Body of pancreas (tissue), 4 donors: ENCODE measurements at regions not wholly inside any gene's neighbourhood (a gene's known extent, or its start where the extent isn't known, plus 50 kb on each side); places are given as distances from the start of the nearest gene placed in this dataset.
A peak's percentile ranks its signal among the peaks of the same experiment; 100 is the strongest.

Experiments used
- ATAC-seq: fragments of 150-250 bp; one replicate; pipeline ENCODE4 v1.9.1; 2016
- DNase-seq, 4 donors: peaks; one replicate each; pipeline ENCODE4 v3.0.0-alpha.2; 2019
- H3K27ac ChIP-seq, 4 donors: fragments of 200-600 bp; sonication (generic); 1 replicate in 3 of 4; 2 replicates in 1 of 4; pipeline versions ENCODE4 v1.5.1 to v1.6.1; 2016 to 2019; ENCODE audit warnings: mild to moderate bottlenecking in 1 of 4, mixed read lengths in 1 of 4, moderate library complexity in 1 of 4
- H3K27me3 ChIP-seq, 2 donors: fragments of 200-600 bp; sonication (generic); one replicate each; pipeline ENCODE4 v1.6.0; 2016; ENCODE audit warnings: mild to moderate bottlenecking in 1 of 2
- H3K36me3 ChIP-seq, 2 donors: fragments of 200-600 bp; sonication (generic); replicated peaks in 1 of 2; 2 replicates each; pipeline ENCODE4 v1.5.1; 2016; ENCODE audit warnings: low read depth in 2 of 2; ENCODE audit not compliant: insufficient read depth in 1 of 2
- H3K4me1 ChIP-seq: fragments of 200-600 bp; sonication (generic); one replicate; pipeline ENCODE4 v1.6.0; 2016
- H3K4me3 ChIP-seq, 2 donors: fragments of 200-600 bp; sonication (generic); 1 replicate in 1 of 2; 2 replicates in 1 of 2; pipeline ENCODE4 v1.5.1; 2016 to 2019
- H3K9me3 ChIP-seq, 3 donors: fragments of 200-600 bp; sonication (generic); 1 replicate in 2 of 3; 2 replicates in 1 of 3; pipeline ENCODE4 v1.5.1; 2016
- CTCF ChIP-seq, 7 experiments: fragments of 450-650 bp in 4 of 7; fragments of 200-600 bp in 3 of 7; sonication (generic) in 3 of 7; IDR thresholded peaks; one replicate each; pipeline ENCODE4 v1.5.1; 2016 to 2019; ENCODE audit warnings: antibody characterized with exemption in 7 of 7
- POLR2A ChIP-seq, 3 donors: fragments of 450-650 bp; IDR thresholded peaks; one replicate each; pipeline ENCODE4 v1.6.1; 2016; ENCODE audit warnings: antibody characterized with exemption in 3 of 3, mild to moderate bottlenecking in 2 of 3
- WGBS, 2 donors: methylation state at CpG; one replicate each; pipeline ENCODE4 v1.1.5; 2017; 5-methylcytosine and 5-hydroxymethylcytosine counted together
- intact Hi-C: fragments of 100-400 bp; cut with DNase I; formaldehyde crosslinking; loops from one replicate; pipeline ENCODE4 v1.15.1; 2023

DNA sequence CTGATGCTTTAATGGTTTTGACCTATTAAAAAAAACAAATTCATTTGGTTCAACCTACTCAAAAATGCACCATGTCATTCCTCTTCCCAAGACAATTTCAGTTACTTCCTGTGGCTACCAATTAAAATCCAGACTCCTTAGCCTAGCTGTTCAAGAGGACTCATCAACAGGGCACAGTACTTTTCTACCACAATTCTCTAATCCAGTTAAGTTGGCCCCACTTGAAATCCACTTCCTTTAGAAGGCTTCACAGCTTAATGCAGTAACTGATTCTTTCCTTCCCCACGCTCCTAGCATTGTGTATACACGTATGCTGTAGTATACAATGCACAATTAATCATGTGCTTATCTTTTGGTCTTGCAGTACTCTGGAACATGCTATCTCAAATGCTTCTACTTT, 129.8 kb downstream of the UGT8 start:
- intact Hi-C loops: no loop called here
- ATAC-seq: no peak
- WGBS, 2 donors: 3% methylated on average over 2 of the region's 2 CpGs

DNA sequence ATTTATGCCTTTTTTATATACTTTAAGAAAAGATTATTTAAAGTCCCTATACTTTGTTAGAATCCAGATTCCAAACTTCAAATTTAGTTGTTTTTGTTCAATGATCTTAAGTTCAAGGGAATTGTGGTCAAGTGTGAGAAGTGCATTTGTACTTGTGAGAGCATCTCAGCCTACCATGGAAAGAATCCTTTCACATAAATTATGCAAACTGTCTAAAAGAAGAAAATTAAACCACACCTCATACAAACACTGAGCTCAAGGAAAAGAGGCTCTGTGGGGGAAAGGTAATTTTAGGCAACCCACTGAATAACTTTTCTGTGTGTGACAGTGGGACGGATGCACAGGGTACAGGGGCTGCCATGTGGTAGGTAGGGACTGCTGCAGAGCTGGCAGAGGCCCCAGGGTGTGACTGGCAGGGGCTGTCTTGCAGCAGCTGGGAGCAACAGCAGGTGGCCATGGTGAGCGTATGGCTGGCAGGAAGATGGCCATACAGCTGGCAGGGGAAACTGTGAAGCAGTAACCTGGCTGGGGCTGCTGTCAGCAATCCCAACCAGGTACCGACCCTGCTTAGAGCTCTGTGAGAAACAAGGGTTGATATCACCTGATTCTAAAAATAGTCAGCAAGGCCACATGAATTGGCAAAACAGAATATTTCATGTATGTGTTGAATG, 130.6 kb downstream of the UGT8 start:
- Histone ChIP-seq H3K4me1 (peaks cover 8% of the 10 kb centered on the region), H3K4me3 (no peak overlapping the region), H3K27me3 (no peaks in the 10 kb centered on the region), H3K27ac (no peak overlapping the region), H3K36me3 (no peaks in the 10 kb centered on the region), H3K9me3 (no peaks in the 10 kb centered on the region)
- 29% methylated on average over 3 of the region's 3 CpGs for WGBS, 2 donors
- intact Hi-C loops: no loop called here
- DNase-seq (peak in 3 of 4 donors; percentile 5 to 55 (median 40)), ATAC-seq (peak; percentile 50)
- TF ChIP-seq CTCF (IDR thresholded peaks at IDR 0.05) (no peak), POLR2A (IDR thresholded peaks at IDR 0.05) (no peak)

More for the DNA sequence above, 129.8 kb downstream of the UGT8 start:
- Histone ChIP-seq H3K27ac (no peak overlapping the region), H3K27me3 (no peaks in the 10 kb centered on the region), H3K36me3 (no peaks in the 10 kb centered on the region), H3K9me3 (no peaks in the 10 kb centered on the region), H3K4me3 (no peak overlapping the region), H3K4me1 (peaks cover 8% of the 10 kb centered on the region)
- DNase-seq: no peak
- no peak for TF ChIP-seq CTCF (IDR thresholded peaks at IDR 0.05)
- TF ChIP-seq POLR2A (IDR thresholded peaks at IDR 0.05): no peak

GRCh38 chr4:114734594-114734993, 136.0 kb downstream of the UGT8 start:
- TF ChIP-seq CTCF (IDR thresholded peaks at IDR 0.05): no peak
- no peak for TF ChIP-seq POLR2A (IDR thresholded peaks at IDR 0.05)
- Histone ChIP-seq H3K4me1 (peaks cover 1% of the 10 kb centered on the region), H3K4me3 (no peak overlapping the region), H3K27ac (no peak overlapping the region), H3K27me3 (no peaks in the 10 kb centered on the region), H3K9me3 (no peaks in the 10 kb centered on the region), H3K36me3 (no peaks in the 10 kb centered on the region)
- intact Hi-C loops: no loop called here
- DNase-seq: no peak
- no peak for ATAC-seq
- 15 to 63% methylated on average over 1 of the region's 1 CpG for WGBS, 2 donors

DNA sequence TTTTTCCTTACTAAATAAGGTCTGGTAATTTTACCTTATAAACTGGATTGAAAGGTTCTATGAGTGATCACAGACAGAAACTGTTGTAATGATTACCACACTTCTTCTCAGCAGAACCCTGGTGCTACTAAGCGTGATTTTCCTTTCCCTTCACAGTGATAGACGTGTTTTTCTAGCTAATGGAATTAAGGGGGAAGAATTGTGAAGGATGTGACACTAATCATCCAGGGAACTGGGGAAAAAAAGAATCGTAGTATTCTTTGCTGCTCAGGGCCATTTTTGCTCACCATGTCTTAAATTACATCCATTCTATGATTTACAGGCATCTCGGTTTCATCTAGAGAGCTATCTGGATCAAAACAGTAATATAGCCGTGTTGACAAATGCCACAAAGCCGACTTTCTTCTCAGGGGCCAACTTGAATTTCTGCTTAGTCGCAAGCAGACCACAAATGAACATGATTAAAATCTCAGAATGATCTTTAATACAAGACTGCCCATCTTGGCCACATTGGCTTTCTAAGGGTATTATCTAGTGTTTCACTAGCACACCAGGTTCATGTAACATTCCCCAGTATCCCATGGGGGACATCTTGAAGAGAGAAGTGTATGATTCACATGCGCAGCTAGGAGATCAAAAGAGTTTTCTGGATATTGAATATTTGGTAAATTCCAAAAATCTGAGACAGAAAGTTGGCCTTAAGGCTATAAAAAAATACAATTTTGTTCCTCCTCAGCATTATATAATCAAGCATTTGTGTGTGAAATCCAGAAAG, 154.0 kb downstream of the UGT8 start:
- Histone ChIP-seq H3K27me3 (no peaks in the 10 kb centered on the region), H3K27ac (no peak overlapping the region), H3K4me1 (no peaks in the 10 kb centered on the region), H3K36me3 (no peaks in the 10 kb centered on the region), H3K9me3 (no peaks in the 10 kb centered on the region), H3K4me3 (no peak overlapping the region)
- intact Hi-C loops: no loop called here
- TF ChIP-seq CTCF (IDR thresholded peaks at IDR 0.05) (no peak), POLR2A (IDR thresholded peaks at IDR 0.05) (no peak)
- 67 to 76% methylated on average over 8 of the region's 8 CpGs for WGBS, 2 donors
- no peak for ATAC-seq
- DNase-seq: no peak
